Stimulated activated CD8-positive, alpha-beta memory T cell treated with anti-CD3 and anti-CD28 coated beads, Interleukin-4, amount 100 ng/mL, for 48 hours (primary cell): ENCODE measurements at regions not wholly inside any gene's neighbourhood (a gene's known extent, or its start where the extent isn't known, plus 50 kb on each side); places are given as distances from the start of the nearest gene placed in this dataset.
"Not testable (repeated sequence)": the region's sequence is repeated elsewhere in the genome, so short reads cannot be mapped to it uniquely, and the experiment has no call there.

Source experiments
- DNase-seq: peaks from one replicate; pipeline ENCODE4 v3.0.0-alpha.2; 2020

GRCh38 chr15:84094720-84095119 lies 140.9 kb upstream of the GOLGA6L4 start:
- DNase-seq = not testable (repeated sequence)

GRCh38 chr15:84097053-84097452 lies 138.5 kb upstream of the GOLGA6L4 start:
- DNase-seq = not testable (repeated sequence)

- no peak for DNase-seq
Observed at GRCh38 chr15:84098604-84099003, 137.0 kb upstream of the GOLGA6L4 start.

GRCh38 chr15:84099181-84099580 lies 136.4 kb upstream of the GOLGA6L4 start:
- no peak for DNase-seq

- no peak for DNase-seq
Observed at GRCh38 chr15:84103345-84103744, 132.2 kb upstream of the GOLGA6L4 start.

- no peak for DNase-seq
Observed at GRCh38 chr15:84104853-84105252, 130.7 kb upstream of the GOLGA6L4 start.

GRCh38 chr15:84108728-84109127 lies 126.8 kb upstream of the GOLGA6L4 start:
- no peak for DNase-seq

GRCh38 chr15:84111575-84111974 lies 124.0 kb upstream of the GOLGA6L4 start:
- no peak for DNase-seq

GRCh38 chr15:84112025-84112424 lies 123.5 kb upstream of the GOLGA6L4 start:
- DNase-seq = no peak

GRCh38 chr15:84113919-84114318 lies 121.7 kb upstream of the GOLGA6L4 start:
- no peak for DNase-seq

- not testable (repeated sequence) for DNase-seq
Observed at GRCh38 chr15:84114680-84115079, 120.9 kb upstream of the GOLGA6L4 start.

GRCh38 chr15:84119351-84119750 lies 116.2 kb upstream of the GOLGA6L4 start:
- DNase-seq = not testable (repeated sequence)

- DNase-seq = not testable (repeated sequence)
Observed at GRCh38 chr15:84120903-84121302, 114.7 kb upstream of the GOLGA6L4 start.

- not testable (repeated sequence) for DNase-seq
Observed at GRCh38 chr15:84128706-84129105, 106.9 kb upstream of the GOLGA6L4 start.

GRCh38 chr15:84130098-84130831 lies 105.3 kb upstream of the GOLGA6L4 start:
- DNase-seq = not testable (repeated sequence)

GRCh38 chr15:84135931-84136456 lies 99.6 kb upstream of the GOLGA6L4 start:
- not testable (repeated sequence) for DNase-seq

GRCh38 chr15:84142888-84143337 lies 92.7 kb upstream of the GOLGA6L4 start:
- peak; percentile 76 for DNase-seq

GRCh38 chr15:84143753-84144314 lies 91.7 kb upstream of the GOLGA6L4 start:
- no peak for DNase-seq

GRCh38 chr15:84144946-84145345 lies 90.6 kb upstream of the GOLGA6L4 start:
- DNase-seq = not testable (repeated sequence)

GRCh38 chr15:84146299-84146698 lies 89.3 kb upstream of the GOLGA6L4 start:
- DNase-seq = not testable (repeated sequence)

- not testable (repeated sequence) for DNase-seq
Observed at GRCh38 chr15:84147307-84147706, 88.3 kb upstream of the GOLGA6L4 start.

- DNase-seq = no peak
Observed at GRCh38 chr15:84151205-84151931, 84.2 kb upstream of the GOLGA6L4 start.

- not testable (repeated sequence) for DNase-seq
Observed at GRCh38 chr15:84152381-84152979, 83.1 kb upstream of the GOLGA6L4 start.
